ENCODE measurements at regions not wholly inside any gene's neighbourhood (a gene's known extent, or its start where the extent isn't known, plus 50 kb on each side); places are given as distances from the start of the nearest gene placed in this dataset.

- TF ChIP-seq POLR2A (IDR thresholded peaks at IDR 0.05; ENCODE audit: low read depth, low read length) (no peak), TAF1 (IDR thresholded peaks at IDR 0.05; ENCODE audit: borderline replicate concordance, low read depth, low read length) (no peak), POLR2AphosphoS5 (IDR thresholded peaks at IDR 0.05; ENCODE audit: low read depth, low read length) (no peak)
These were observed 56.0 kb upstream of the KCNMB2 start for GRCh38 chr3:178480274-178480673.
